GF-D8 (cell line): ENCODE measurements at regions not wholly inside any gene's neighbourhood (a gene's known extent, or its start where the extent isn't known, plus 50 kb on each side); places are given as distances from the start of the nearest gene placed in this dataset.

Source experiments
- DNase-seq: peaks from one replicate; lab custom pipeline; 2025; lab: John Stamatoyannopoulos, UW

- DNase-seq: no peak
Measured at GRCh38 chr12:39047539-39048262, 142.3 kb upstream of the CPNE8 start.

DNA sequence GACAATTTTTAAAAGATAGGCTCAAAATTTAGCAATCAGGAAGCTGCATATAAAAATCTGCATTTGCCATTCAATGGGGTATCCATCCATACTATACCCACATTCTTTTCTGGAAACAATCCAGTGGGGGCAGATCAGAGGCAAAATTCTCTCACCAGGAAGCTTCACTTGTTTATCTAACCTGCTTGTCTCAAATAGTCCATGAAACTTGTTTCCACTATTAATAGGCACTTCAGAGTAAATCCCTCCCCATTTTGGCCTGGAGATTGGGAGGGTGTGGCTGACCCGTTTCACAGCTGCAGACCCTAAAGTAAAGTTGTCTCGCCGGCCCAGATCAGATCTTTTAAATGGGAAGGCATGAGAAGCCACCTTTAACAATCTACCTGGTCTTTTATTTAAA lies 139.4 kb upstream of the CPNE8 start:
- DNase-seq: no peak

GRCh38 chr12:39043424-39043822 lies 138.0 kb upstream of the CPNE8 start:
- no peak for DNase-seq

- DNase-seq: no peak
Measured at GRCh38 chr12:39040275-39040674, 134.9 kb upstream of the CPNE8 start.

- no peak for DNase-seq
Measured at GRCh38 chr12:39037115-39037514, 131.7 kb upstream of the CPNE8 start.

DNA sequence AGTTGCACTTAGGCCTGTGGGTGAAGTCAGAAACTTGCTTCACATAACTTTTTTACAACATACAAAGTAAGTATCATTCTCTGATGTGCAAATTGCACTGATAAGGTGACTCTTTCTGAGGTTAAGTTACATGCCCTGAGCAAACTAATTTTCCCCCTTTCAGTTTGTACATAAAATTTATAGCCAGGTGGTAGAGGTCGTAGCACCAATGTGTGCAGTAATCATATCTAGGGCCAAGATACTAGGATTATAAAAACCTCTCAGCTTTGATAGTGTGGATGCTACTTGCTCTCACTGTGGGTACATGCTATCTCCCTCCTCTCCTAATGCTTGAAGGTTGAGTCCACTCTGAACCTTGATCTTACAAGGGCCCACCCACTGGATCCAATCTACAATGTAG lies 130.7 kb upstream of the CPNE8 start:
- DNase-seq: no peak

GRCh38 chr12:39033782-39034181 lies 128.4 kb upstream of the CPNE8 start:
- no peak for DNase-seq

- DNase-seq: no peak
Measured at GRCh38 chr12:39032448-39032847, 127.1 kb upstream of the CPNE8 start.

DNA sequence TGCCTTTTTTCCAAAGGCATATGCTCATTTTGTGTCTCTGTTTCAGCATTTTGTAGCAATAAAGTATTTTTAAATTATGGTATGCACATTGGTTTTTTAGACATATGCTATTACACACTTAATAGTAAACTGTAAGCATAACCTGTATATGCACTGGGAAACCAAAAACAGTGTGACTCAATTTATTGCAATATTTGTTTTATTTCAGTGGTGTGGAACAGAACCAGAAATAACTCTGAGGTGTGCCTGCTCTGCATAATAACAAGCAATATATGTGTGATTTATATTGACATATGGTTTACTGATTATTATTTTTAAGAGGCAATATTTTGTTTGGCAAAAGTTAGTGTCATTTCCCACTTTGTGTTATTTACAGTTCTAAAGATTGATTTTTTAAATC lies 126.6 kb upstream of the CPNE8 start:
- DNase-seq: no peak

GRCh38 chr12:39028382-39028781 lies 123.0 kb upstream of the CPNE8 start:
- no peak for DNase-seq

DNA sequence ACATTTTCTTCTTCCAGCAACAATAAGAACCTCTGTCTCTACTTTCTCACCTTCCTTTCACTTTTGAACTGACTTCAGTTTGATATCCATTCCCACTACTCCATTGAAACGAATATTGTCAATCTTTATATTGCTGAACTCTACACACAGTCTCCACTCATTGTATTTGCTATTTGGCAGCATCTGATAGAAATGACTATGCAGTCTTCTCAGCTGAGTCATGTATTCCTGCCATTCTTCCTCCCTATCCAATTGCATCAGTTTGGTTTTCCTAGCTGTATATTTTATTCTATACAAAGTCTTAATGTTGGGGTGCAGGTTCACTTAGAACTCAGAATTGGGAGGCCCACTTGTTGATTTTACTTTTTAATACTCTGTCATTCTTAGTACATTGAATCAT lies 107.5 kb upstream of the CPNE8 start:
- DNase-seq: no peak

DNA sequence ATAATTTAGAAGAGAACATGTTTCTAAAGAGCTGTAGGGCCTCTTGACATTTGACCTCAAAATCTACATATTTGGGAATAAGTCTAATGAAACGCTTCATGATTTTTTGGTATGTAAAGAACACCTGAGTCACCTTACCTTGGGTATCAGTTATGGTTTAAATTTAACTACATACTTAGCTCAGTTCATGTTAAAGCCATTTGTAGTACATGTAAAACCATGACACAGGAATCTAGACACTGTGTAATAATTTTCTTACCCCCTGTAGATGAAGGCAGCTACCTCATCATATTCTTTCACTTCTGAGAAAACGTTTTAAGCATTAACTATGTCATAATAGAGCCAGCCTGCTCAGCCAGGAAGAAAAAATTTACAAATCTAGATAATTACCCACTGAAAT lies 105.8 kb upstream of the CPNE8 start:
- no peak for DNase-seq

DNA sequence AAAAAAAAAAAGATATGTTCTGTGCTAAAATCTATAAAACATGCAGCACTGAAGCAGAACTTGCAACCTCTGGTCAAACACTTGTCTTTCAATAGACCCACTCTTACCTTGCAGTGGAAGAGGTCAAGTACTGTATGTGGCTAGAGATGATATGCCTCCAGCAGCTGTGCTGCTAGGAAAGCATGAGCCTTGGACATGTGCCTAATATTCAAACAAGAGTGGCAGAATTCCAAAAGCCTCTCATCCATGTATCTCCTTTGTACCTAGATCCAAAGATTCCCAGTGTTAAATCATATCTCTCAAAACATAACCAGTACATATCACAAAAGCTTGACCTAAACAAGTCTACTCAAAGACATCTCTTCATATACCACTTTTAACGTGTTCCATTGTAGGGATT lies 105.0 kb upstream of the CPNE8 start:
- DNase-seq: no peak

DNA sequence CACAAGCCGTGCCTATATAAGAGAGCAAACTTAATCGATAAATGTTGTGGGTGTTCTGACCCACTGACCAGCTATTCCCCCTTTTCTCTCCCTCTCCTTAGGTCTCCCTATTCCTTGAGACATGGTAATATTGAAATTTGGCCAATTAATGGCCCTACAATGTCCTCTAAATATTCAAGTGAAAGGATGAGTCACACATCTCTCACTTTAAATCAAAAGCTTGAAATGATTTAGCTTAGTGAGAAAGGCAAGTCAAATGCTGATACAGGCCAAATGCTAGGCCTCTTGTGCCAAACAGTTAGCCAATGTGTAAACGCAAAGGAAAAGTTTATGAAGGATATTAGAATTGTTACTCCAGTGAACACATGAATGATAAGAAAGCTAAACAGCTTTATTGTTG lies 102.2 kb upstream of the CPNE8 start:
- no peak for DNase-seq

DNA sequence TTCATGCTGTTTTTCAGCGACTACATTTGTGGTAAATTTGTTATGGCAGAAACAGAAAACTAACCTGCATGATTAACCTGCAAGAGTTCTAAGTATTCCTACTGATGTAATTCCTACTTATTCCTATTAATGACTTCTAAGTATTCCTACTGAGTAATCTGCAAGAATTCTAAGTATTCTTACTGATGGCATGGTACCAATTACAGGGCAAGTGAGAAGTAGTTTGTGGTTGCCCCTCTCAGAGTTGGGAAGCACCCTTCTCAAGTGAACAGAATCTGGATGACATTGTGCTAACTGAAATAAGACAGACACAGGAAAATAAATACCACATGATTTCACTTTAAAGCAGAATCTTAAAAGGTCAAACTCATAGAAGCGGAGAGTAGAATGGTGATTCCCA lies 100.9 kb upstream of the CPNE8 start:
- no peak for DNase-seq

GRCh38 chr12:39005671-39006070 lies 100.3 kb upstream of the CPNE8 start:
- no peak for DNase-seq

- no peak for DNase-seq
Measured at GRCh38 chr12:39003541-39004155, 98.3 kb upstream of the CPNE8 start.

DNA sequence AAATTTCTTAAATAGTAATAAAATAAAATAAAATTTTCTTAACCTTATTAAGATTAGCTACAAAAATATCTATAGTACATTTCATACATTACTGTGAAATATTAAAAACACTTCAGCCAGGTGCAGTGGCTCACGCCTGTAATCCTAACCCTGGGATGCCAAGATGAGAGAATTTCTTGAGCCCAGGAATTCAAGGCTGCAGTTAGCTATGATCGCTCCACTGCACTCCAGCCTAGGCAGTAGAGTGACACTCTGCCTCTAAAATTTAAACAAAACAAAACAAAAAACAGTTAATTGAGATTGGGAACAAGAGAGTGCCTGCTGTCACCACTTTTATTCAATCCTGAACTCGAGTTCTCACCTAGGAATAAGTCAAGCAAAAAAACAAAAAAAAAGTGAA lies 95.0 kb upstream of the CPNE8 start:
- DNase-seq: no peak

GRCh38 chr12:38998887-38999482 lies 93.6 kb upstream of the CPNE8 start:
- no peak for DNase-seq

GRCh38 chr12:38995249-38995648 lies 89.9 kb upstream of the CPNE8 start:
- DNase-seq: no peak

- no peak for DNase-seq
Measured at GRCh38 chr12:38985961-38986360, 80.6 kb upstream of the CPNE8 start.

GRCh38 chr12:38984388-38984787 lies 79.0 kb upstream of the CPNE8 start:
- DNase-seq: no peak

DNA sequence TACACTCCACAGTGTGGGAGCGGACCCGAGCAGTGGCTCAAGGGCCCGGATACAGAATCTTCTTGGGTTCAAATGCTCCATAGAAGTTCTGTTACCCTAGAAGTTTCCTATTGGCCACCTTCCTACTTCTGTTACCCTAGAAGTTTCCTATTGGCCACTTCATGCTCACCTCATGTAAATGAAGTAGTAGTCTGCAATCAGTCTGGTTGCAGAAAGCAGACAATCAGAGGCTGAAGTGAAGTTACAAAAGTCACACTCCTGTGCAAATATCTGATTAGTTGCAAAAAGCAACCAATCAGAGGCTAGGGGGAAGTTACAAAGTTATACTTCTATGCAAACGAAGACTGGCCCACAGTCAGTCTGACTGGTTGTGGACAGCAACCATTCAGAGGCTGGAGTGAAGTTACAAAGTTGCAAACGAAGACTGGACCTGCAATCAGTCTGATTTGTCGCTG lies 77.8 kb upstream of the CPNE8 start:
- no peak for DNase-seq

- DNase-seq: no peak
Measured at GRCh38 chr12:38977132-38977531, 71.7 kb upstream of the CPNE8 start.
